ENCODE measurements at regions not wholly inside any gene's neighbourhood (a gene's known extent, or its start where the extent isn't known, plus 50 kb on each side); places are given as distances from the start of the nearest gene placed in this dataset.

GRCh38 chr10:94074462-94074861 is 80.7 kb downstream of the PLCE1 start:
- TF ChIP-seq, protein P1, sequence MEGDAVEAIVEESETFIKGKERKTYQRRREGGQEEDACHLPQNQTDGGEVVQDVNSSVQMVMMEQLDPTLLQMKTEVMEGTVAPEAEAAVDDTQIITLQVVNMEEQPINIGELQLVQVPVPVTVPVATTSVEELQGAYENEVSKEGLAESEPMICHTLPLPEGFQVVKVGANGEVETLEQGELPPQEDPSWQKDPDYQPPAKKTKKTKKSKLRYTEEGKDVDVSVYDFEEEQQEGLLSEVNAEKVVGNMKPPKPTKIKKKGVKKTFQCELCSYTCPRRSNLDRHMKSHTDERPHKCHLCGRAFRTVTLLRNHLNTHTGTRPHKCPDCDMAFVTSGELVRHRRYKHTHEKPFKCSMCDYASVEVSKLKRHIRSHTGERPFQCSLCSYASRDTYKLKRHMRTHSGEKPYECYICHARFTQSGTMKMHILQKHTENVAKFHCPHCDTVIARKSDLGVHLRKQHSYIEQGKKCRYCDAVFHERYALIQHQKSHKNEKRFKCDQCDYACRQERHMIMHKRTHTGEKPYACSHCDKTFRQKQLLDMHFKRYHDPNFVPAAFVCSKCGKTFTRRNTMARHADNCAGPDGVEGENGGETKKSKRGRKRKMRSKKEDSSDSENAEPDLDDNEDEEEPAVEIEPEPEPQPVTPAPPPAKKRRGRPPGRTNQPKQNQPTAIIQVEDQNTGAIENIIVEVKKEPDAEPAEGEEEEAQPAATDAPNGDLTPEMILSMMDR (IDR thresholded peaks at IDR 0.05; ENCODE audit: borderline replicate concordance, insufficient read depth, low read depth, low read length), result no peak
- H3K4me3 ChIP-seq (ENCODE audit: low read depth, low read length), result no peak overlapping the region

GRCh38 chr10:94075506-94075905 is 81.8 kb downstream of the PLCE1 start:
- TF ChIP-seq, protein P1 (IDR thresholded peaks at IDR 0.05; ENCODE audit: borderline replicate concordance, insufficient read depth, low read depth, low read length), result no peak
- no peak overlapping the region for H3K4me3 ChIP-seq (ENCODE audit: low read depth, low read length)

DNA sequence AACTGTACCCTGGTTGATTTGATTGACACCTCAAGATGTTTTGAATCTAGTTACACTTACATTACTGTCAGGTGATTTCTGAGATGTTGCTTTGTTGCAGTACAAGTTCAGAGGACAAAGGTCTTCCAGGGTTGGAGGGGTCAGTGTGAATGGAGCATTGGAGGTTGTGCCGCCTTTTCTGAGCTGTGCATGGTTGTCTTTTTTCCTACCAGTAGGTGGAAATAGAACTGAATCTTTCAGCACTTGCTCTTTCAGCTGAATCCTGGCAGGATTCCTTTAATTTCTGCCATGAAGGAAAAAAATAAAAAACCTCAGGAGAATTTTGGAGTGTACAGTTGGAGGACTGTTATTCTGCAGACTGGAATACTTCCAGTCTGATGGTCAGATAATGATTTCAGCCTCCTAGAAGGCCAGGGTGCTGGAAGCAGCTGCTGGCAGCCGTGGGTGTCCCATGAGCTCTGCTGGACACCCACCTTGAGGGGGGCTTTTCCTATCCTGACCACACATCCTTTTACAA is 82.7 kb downstream of the PLCE1 start:
- TF ChIP-seq, protein P1 (IDR thresholded peaks at IDR 0.05; ENCODE audit: borderline replicate concordance, insufficient read depth, low read depth, low read length), result no peak
- no peak overlapping the region for H3K4me3 ChIP-seq (ENCODE audit: low read depth, low read length)

DNA sequence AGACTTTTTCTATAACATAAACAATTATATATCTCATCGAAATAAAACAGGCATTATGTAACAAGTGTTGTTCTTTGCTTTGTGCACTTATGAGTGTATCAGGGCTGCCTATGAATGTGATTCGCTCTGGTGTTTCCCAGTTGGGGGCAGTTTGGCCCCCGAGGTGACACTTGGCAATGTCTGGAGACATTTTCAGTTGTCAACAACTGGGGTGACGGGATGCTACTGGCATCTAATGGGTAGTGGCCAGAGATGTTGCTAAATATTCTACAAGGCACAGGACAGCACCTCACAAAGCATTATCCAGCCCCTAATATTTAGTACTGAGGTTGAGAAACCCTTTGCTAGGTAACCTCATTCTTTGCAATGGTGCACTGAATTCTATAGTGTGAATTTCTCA is 83.3 kb downstream of the PLCE1 start:
- TF ChIP-seq, protein P1 (IDR thresholded peaks at IDR 0.05; ENCODE audit: borderline replicate concordance, insufficient read depth, low read depth, low read length), result no peak
- H3K4me3 ChIP-seq (ENCODE audit: low read depth, low read length), result no peak overlapping the region

DNA sequence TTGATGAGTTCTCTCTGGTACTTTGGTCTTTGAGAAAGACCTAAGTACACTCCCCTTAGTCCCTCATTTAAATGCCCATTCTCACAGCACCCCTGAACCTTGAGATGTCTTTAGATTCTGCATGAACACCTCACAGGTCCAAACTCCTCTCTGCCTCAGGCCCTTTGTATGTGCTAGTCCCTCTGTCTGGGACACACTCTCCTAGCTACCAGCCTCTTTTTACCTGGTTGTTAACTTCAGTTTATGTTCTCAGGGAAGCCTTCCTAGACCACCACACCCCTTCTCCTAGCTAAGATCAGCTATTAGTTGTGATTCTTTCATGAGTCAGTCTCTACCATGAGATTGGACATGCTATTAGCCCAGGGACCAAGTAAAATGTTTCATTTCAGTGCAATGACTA is 86.4 kb downstream of the PLCE1 start:
- TF ChIP-seq, protein P1 (IDR thresholded peaks at IDR 0.05; ENCODE audit: borderline replicate concordance, insufficient read depth, low read depth, low read length), result no peak
- H3K4me3 ChIP-seq (ENCODE audit: low read depth, low read length), result no peak overlapping the region

GRCh38 chr10:94083662-94084265 is 90.0 kb downstream of the PLCE1 start:
- TF ChIP-seq, protein P1 (IDR thresholded peaks at IDR 0.05; ENCODE audit: borderline replicate concordance, insufficient read depth, low read depth, low read length), result no peak
- no peak overlapping the region for H3K4me3 ChIP-seq (ENCODE audit: low read depth, low read length)

GRCh38 chr10:94084344-94084743 is 90.6 kb downstream of the PLCE1 start:
- TF ChIP-seq, protein P1 (IDR thresholded peaks at IDR 0.05; ENCODE audit: borderline replicate concordance, insufficient read depth, low read depth, low read length), result no peak
- H3K4me3 ChIP-seq (ENCODE audit: low read depth, low read length), result no peak overlapping the region
